GM11168 (cell line): ENCODE measurements at regions not wholly inside any gene's neighbourhood (a gene's known extent, or its start where the extent isn't known, plus 50 kb on each side); places are given as distances from the start of the nearest gene placed in this dataset.
"Not testable (repeated sequence)": the region's sequence is repeated elsewhere in the genome, so short reads cannot be mapped to it uniquely, and the experiment has no call there.

Experiments used
- in situ Hi-C: fragments of 300-500 bp; cut with MboI; formaldehyde crosslinking; loops from one replicate; pipeline ENCODE4 v1.12.0; 2022; ENCODE audit warnings: low sequenced_read_pairs; ENCODE audit not compliant: unreplicated experiment

DNA sequence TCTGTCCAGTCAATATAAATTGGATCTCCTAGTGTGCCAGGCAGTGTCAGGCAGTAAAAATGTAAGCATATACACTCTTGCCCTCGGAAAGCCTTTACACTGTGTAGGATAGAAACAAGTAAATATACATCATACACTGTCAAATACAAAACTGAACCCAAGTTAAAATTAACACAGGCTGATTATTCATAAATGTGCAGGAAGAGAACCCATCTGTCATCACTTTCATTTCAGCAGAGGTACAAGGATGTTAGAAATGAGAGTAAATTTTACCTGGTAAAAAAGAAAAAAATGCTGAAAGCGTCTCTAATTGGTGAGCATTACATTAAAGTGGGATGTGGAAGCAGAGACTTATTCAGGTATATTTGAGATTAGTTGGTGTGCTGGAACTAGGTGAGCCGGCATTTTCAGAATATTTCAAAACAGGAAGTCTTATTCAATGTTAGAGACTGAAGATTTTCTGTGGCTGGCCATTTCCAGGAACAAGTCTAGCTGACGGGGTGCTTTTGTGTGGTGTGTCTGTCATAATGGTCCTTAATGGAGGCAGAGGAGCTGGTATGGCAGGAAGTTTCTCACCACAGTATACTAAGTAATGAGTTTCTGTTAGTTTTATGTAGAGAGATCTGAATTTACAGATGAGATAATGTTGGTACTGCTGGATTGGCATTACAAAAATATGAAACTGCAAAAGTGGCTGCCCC lies 192.6 kb downstream of the CASP12 start:
- in situ Hi-C loops: no loop called here

DNA sequence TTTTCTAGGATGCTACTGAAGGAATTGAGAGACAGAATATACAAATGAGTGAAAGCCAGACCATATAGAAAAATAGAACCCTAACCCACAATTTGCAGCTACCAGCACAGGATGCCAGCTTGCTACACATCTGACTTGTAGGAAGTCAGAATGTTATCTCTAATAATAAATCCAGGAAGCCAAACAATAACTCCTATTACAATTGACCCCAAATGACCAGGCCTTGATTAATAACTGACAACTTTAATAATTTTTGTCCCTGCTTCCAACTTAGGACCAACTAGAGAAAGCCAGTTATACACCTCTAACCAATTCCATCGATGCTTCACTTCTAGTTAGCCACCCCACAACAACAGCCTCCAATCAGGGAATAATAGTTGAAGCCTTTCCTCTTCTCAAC lies 193.4 kb downstream of the CASP12 start:
- in situ Hi-C loops: no loop called here

DNA sequence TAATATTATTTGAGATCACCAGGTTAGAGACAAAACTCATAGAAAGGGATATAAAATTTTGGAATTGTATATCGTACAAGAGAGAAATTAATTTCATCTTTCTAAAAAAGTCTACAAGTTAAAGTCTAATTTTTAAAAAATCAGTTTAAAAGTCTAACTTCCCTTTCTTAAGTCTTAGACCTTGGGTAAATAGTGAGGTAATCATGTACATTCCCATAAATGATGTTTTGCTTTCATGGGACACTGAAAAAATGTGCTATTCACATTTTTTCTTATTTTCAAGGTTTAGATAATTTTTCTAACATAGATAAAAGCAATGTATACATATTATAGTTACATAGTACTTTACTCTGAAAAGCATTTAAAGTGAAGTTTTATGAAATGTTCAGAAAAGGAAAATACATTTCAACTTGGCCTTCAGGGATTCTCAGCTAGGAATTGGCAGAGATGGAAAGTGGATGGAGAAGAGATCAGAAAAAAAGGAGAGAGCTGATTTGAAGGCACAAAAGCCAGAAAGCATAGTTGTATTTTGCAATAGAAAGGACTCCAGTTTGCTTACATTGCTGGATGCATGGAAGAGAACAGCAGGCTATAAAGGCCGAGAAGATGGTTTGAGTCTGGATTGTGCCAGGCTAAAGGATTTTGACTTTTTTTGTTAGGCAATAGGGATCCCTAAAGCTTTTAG lies 194.0 kb downstream of the CASP12 start:
- in situ Hi-C loops: no loop called here

DNA sequence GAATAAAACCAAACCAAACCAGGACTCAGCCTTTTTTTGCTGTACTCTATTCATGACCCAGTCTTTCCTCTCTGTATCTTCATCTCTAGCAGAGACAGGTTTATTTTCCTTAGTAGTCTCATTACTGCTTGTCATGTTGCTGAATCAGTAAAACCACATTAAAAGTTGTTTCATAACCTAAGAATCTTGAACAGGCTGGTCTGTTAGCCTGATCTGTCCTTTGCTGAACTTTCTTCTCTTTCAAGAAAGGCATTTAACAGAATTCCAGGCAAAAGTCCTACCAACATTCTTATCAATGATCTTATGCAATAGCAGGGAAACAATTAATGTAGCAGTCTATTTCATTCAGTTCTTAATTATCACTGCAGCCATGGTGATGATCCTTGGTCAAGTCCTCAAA lies 197.7 kb downstream of the CASP12 start:
- in situ Hi-C loops: no loop called here

DNA sequence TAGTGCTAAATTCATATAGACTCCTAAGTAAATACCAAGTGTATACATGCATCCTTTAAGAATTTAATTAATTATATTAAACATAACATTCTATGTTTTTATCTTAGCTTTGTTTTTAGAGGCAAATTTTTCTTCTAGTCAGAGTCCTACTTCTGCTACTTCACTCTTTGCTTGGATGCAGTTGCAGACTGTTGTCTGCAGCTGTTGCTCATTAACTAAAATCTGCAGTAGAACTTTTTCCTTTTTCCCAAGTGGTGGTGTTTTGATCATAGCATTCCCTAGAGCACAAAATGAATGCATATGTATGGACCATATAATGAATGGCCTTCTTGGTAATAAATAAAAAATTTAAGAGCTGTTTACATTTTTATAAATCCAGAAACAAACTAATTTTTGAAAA lies 198.3 kb downstream of the CASP12 start:
- in situ Hi-C loops: no loop called here

DNA sequence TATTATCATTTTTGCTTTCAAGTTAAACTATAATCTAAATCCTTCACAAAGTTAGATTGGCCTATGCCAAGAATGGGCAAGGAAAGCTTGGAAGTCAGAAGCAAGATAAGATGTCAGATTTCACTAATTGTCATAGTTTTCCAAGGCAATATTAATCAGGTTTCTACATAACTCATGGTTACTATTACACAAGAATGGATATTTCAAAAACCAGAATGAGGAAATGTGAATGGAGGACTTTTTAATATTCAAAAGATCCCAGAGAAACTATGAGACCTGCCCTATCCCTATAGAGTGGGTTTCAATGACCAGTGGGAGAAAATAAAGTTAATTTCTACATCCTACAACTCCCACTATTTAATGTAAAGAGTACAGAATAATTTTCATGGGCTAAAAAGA lies 203.2 kb downstream of the CASP12 start:
- in situ Hi-C loops: no loop called here

DNA sequence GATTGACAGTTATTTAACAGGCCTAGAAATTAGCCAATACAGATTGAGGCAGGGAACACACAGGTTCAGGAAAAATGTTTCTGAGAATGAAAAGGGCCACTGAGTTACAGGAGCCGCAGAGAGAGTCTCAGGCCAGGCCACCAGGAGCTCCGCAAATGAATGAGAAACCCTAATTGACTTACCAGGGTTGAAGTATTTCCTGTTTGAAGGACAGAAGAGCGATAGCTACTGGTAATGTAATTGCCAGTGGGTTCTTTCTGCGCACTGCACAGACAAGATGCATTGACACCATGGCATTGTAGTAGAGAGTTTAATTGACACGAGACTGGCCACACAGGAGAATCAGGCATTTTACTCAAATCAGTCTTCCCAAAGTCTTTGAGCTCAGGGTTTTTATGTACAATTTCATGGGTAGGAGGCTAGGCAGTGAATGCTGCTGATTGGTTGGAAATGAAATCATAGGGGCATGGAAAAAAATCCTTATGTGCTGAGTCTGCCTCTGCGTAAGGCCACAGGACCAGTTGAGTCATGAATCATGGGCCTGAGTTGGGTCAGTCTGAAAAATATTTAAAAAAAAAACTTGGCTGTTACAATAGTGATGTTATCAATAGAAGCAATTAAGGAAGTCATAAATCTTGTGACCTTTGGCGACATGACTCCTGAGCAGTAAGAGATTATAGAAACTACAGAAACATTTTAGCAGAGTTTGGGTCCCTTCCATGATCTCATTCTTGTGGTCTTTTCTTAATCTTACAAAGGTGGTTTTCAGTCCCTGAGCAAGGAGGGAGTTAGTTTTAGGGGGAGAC lies 203.8 kb downstream of the CASP12 start:
- in situ Hi-C loops: no loop called here

DNA sequence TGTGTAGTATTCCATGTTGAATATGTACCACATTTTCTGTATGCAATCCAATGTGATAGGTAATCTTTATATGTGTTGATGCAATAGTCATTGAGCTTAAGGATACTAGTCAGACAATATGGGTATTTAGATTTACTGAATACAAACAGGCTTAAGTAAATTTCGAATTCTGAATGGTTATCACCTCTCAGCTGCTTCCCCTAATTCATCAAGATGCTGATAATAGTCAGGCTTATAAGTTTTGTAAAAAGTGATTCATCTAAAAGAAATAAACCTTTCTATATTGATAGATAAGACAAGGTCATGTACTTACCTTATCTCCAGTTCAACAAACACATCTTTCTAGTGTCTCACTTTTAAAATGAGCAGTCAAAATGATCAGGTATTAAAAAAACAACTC lies 205.5 kb downstream of the CASP12 start:
- in situ Hi-C loops: no loop called here

DNA sequence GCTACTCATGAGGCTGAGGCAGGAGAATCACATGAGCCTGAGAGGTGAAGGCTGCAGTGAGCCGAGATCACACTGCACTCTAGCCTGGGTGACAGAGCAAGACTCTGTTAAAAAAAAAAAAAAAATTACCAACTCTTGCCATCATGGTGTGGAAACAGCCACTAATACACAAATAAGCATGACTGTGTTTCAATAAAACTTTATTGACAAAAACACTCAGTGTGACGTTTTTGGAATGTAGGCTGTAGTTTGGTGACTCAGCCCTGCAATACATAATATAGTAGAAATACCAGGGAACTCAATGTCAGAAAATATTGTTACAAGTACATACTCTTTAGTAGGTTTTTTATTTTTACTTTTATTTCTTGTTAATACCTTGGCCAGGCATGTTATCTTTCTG lies 207.1 kb downstream of the CASP12 start:
- in situ Hi-C loops: no loop called here

DNA sequence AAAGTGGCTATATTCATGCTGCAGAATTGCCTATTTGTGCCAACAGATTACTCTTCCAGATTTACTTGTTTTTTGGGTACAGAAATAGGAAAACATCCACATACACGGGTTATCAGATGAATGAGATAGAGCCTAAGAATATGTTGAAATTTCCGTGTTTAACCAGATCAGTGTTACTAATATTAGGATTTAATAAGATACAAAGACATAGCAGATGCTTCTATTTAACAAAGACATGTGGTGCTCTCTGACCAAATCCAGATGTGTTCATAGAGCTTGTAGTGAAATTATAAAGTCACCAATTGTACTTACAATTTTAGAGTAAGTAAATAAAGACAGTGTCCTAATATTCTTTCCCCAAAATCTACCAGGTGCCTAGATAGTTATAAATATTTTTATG lies 208.0 kb downstream of the CASP12 start:
- in situ Hi-C loops: no loop called here

DNA sequence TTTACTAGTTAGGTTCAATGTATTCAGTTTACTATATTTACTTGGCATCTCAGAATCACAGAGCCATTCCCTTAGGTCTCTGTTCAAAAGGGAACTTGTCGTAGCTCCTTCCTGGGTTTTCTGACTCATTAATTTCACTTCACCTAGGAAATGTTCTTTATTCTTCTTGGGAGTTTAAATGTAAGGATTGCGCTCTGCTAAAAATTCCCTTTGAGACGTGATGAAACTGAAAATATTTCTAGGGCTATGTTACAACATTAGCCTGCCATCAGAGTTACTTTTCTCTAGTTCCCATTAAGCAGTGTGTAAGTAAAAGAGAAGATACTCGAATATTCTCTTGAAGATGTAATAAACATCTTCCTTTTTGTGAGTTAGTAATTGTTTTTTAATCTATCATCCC lies 209.5 kb downstream of the CASP12 start:
- in situ Hi-C loops: no loop called here

DNA sequence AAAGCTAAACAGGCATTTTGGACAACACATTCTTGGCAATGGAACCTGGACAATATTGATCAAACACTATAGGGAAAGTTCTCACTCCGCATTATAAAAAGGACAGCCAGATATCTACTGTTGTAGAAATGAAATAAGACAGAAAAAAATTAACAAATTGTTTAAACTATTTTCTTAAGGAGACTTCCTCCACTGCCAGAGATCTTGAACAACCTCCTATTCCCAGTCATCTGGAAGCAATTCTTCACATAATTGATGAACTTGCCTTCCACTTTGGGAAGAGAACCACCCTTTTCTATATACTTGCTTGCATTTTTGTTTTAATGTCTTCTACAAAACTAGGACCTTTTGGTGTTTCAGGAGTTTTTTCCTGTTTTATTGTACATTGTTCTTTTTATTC lies 216.1 kb downstream of the CASP12 start:
- in situ Hi-C loops: no loop called here

DNA sequence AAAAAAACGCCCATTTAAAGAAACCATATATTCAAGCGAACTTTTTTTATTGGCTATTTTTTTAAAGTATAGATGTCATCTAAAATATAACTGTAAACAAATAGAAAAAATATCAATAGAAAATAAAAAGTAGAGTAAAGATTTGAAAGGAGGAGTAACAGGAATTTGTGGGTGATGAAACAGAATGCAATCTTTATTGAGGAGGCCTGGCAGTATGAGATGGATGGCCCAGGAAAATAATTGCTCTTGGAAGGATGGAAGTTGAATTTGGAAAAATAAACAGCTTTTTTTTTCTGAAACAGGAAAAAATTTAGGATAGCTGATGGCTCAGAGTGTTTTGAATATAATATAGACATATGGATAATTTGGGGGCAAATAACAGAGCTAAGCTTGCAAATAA lies 219.0 kb downstream of the CASP12 start:
- in situ Hi-C loops: no loop called here

DNA sequence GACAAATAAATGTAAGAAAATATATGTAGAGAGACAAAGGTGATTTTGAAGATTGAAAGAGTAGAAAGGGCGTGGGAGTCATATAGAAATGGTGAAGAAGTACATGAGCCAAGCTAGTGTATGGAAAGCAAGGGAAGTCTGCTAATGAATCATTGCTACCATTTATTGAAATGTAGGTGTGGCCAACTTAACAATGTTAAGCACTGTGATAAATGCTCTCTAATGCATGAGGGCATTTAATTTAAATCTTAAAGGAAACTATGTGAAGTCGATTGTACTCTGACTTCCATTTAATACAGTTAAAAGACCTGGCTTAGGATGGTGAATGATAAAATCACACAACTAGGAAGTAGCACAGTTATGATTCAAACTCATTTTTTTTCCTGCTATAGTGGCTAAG lies 219.9 kb downstream of the CASP12 start:
- in situ Hi-C loops: no loop called here

DNA sequence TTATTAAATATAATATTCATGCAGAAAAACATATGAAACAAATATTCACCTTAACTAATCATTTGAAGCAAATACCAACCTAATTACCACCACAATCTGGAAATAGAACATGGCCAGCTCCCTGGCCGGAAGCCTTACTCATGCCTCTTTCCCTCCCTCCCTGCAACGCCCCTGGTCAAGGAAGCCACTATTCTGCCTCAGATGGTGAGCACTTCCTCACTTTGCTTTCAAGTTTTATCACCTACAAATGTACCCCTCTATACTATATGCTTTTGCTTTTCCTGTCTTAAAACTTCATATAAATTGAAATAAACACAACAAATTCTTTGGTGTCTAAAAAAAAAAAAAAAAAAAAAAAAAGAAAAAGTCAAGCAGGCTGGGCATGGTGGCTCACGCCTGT lies 221.2 kb downstream of the CASP12 start:
- in situ Hi-C loops: not testable (repeated sequence)

DNA sequence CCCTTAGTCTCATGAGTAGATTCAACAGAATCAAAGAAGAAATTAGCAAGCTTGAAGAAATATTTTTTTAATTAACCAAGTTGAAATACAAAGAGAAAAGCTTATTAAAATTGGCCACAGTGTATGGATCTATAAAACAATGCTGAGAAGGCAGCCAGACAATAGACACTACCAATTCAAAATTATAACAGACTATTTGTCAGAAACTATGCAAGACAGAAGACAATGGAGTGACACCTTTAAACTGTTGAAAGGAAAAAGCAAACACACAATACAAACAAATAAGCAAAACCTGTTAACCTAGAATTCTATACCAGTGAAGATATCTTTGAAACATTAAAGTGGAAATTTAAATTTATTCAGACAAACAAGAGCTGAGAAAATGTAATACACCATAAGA lies 225.4 kb downstream of the CASP12 start:
- in situ Hi-C loops: no loop called here

DNA sequence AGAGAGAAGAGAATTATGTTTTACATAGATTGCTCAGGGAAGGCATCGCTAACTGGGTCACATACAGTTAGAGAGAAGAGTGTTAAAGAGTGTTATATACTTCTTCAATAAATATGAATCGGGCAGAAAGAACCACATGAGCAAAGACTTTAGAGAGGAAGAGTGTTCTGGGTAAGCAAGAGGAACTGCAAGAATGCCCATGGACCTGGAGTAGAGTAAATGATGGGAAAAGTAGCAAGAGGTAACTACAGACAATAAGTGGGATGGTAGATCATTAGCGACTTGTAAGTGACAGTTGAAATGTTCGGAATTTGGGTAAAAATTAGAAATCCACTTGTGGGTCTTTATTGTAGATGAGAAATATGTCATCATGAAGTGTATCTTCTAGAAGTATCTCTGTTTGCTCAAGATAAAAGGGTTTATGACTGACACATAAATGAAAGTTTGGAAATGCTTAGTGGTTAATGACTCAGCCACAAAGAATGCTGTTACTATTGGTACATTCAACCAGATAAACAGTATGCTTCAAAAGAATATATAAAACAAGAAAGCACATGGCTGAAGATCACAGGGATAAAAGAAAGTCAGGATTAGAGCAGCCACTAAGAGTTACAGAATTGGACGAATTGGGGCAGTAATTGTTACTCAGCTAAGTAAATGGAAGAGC lies 229.3 kb downstream of the CASP12 start:
- in situ Hi-C loops: no loop called here

DNA sequence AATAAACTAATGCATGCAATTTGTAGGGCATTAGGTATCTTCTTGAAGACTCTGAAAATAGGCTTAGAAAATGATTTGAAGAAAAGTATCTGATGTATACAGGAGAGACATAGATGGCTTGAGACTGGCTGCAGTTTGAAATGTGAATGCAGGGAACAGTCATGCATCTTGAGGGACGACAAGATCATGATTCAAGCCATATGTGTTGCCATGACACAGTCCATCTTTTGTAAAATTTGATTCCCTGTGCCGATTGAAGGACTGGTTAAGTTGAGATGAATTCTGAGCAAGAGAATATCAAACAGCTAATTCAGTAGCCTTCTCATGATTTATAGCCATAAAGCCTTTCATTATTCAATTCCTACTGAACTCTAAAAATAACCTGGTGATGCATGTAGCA lies 231.6 kb downstream of the CASP12 start:
- in situ Hi-C loops: no loop called here

DNA sequence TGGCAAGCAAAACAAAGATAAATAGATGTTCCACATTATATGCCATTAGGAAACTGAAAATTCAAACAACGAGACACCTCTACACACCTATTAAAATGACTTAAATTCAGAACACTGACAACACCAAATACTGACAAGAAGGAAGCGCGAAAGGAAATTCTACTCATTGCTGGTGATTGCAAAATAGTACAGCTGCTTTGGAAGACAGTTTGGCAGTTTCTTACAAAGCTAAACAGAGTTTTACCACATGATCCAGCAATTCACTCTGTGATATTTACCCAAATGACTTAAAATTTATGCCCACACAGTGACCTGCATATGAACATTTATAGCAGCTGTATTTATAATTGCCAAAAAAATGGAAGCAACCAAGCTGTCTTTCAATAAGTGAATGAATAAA lies 232.6 kb downstream of the CASP12 start:
- in situ Hi-C loops: no loop called here

DNA sequence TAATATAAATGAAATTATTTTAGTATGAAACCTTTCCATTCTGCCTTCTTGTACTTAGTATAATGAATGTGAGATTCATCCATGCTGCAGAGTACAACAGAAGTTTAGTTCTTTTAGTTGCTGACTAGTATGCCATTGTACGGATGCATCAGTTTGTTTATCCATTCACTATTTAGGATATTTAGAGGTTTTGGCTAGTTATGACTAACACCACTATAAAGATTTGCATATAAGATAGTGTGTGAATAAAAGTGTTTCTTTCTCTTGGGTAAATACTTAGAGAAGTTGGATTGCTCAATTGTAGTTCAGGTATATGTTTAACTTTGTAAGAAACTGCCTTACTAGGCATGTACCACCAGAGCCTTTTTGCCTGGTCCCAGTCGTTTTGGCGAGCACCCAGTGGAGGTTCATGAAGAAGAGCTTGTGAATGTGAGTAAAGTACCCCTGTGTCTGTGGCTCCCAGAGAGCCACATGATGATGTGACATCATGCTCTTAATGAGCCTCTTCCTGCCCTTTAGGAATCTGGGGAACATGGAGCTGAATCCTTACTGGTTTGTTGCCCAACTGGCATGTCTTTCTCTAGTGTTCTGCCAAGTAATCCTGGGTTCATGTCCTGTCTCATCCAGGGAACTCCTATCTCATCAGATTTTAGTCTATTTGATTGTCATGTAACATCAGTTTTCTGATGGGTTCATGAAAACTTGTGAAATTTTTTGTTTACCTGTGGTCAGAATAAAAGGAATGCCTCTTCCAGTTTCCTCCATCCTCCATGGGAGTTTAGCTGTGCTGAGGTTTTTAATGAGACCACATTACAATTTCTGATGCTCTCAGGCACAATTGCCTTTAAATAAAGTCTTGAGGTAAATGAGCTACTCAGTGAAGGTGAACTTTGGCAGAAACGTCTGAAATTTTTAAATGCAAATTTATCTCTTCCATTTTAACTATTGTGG lies 234.8 kb downstream of the CASP12 start:
- in situ Hi-C loops: no loop called here
